GM13977 (cell line): ENCODE measurements at regions not wholly inside any gene's neighbourhood (a gene's known extent, or its start where the extent isn't known, plus 50 kb on each side); places are given as distances from the start of the nearest gene placed in this dataset.

Source experiments
- DNase-seq: peaks from one replicate; pipeline ENCODE4 v3.0.0; 2012; ENCODE audit warnings: low spot score
- CTCF ChIP-seq: IDR thresholded peaks from 2 replicates; pipeline ENCODE4 v1.5.1; 2012; ENCODE audit warnings: mild to moderate bottlenecking, control low read depth; ENCODE audit not compliant: insufficient read depth; ENCODE audit errors: extremely low read depth, missing control alignments
- in situ Hi-C: fragments of 300-500 bp; cut with MboI; formaldehyde crosslinking; loops from one replicate; pipeline ENCODE4 v1.12.0; 2022; ENCODE audit warnings: low sequenced_read_pairs, low pct_unique_long_range_greater_than_20kb, mixed read lengths, inconsistent platforms; ENCODE audit not compliant: unreplicated experiment

DNA sequence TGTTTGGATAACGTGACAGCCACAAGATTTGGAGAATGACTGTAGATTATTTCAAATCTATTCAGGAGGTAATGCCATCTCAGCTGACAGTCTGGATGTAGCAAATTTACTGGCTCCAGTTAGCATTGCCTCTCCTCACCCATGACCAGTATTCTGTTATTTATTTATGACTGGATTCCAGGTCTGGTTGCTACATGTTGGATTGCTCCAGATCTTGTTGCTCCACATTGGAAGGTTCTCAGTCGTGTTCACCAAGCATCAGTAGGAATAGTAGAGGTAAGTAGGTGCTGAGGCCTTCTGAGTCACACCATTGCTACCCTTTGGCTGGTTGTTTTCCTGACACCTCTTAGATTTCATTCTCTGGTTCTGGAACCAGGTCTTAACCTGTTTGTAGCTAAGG is 69.5 kb upstream of the ELOVL5 start:
- no peak for TF ChIP-seq CTCF
- in situ Hi-C loops: loop anchor here (10.0 kb wide), 1 partner anchor 243 kb away; no protein-coding TSS in a partner anchor
- DNase-seq: no peak

DNA sequence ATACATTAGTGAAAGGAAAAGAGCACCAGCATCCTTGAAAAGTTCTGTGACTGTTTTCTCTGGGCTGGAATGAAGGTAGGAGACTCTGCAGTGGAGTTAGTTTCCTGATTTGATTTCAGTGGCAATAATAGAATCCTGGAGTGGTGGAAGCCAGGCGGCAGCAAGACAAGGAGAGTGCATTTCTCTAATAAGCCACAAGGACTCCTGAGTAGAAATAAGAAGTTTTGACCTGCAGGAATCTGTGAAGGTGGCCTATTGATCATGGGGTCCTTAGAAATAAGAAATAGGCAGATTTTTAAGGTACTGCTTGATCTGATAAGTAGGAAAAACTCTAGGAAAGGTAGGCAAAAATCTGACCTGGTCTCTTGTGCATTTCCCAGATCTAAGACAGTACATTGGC is 68.4 kb upstream of the ELOVL5 start:
- in situ Hi-C loops: loop anchor here (10.0 kb wide), 1 partner anchor 242 kb away; no protein-coding TSS in a partner anchor
- DNase-seq: no peak
- no peak for TF ChIP-seq CTCF

DNA sequence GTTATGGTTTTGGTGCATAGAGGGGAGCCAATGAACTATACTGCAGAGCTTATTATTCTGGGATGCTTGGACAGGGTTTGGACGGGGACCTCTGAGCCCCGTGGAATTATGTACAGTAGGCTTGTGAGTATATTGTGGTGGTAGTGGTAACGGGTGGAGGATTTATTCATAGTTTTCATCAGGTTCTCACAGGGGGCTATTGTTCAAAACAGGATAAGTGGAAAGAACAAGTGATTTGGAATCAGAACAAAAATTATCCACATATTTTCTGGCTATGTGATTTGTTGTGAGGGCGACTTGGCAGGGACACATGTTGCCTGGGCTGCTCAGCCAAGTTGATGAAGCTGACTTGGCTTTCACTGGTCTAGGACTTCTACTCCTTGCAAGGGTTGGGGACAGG is 64.6 kb upstream of the ELOVL5 start:
- in situ Hi-C loops: loop anchor here (10.0 kb wide), 1 partner anchor 239 kb away; no protein-coding TSS in a partner anchor
- DNase-seq: no peak
- no peak for TF ChIP-seq CTCF

GRCh38 chr6:53412751-53413150 is 64.0 kb upstream of the ELOVL5 start:
- TF ChIP-seq CTCF: no peak
- in situ Hi-C loops: loop anchor here (10.0 kb wide), 1 partner anchor 238 kb away; no protein-coding TSS in a partner anchor
- no peak for DNase-seq

DNA sequence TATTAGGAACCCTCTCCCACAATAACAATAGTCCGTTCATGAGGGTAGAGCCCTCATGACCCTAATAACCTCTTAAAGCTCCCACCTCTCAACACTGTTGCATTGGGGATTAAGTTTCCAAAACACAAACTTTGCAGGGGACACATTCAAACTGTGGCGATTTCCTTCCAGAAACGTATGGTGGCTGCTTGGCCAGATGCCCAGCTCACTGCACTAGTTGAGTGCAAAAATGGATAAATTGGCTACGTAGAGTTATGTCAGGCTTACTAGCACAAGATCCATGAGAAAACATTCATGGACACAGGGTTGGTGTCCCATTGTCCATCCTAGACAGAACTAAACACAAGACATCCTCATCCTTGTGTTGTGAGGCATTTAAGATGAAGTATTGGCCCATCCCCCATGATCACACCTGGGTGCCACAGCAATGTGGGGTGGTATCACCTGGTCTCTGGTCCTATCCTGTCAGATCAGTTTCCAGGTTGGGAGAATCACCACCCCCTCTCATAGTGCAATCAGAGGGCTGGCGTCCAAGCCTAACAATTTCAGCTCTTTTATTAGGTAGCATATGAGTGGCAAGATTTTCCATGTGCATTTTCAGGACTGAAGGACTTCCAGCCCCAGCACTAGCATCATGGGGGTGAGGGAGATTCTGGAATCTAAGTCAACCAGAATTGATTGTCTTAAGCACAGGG is 63.4 kb upstream of the ELOVL5 start:
- in situ Hi-C loops: loop anchor here (10.0 kb wide), 1 partner anchor 237 kb away; no protein-coding TSS in a partner anchor
- no peak for TF ChIP-seq CTCF

DNA sequence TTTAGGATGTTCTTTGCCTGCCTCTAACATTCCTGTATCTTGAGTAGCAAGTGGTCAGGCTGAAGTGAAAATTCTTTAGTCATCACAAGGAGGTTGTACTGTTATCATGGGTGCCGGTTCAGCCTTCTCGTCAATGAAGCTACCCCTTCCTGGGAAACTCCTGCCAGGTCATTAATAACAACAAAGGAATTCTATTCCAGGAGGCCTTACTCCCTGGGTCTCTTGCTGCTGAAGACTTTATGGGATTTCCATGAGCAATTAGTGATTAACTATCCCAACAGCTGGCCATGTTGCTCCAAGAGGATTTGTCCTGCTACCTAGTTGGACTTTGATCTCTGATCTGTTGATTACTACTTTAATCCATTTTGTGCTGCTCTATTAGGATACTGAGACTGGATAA is 62.7 kb upstream of the ELOVL5 start:
- no peak for DNase-seq
- no peak for TF ChIP-seq CTCF
- in situ Hi-C loops: loop anchor here (10.0 kb wide), 1 partner anchor 237 kb away; no protein-coding TSS in a partner anchor

More for the DNA sequence above, 63.4 kb upstream of the ELOVL5 start:
- DNase-seq: no peak
